Psoas muscle (tissue), 7 donors: ENCODE measurements at regions not wholly inside any gene's neighbourhood (a gene's known extent, or its start where the extent isn't known, plus 50 kb on each side); places are given as distances from the start of the nearest gene placed in this dataset.
A peak's percentile ranks its signal among the peaks of the same experiment; 100 is the strongest.
"Not testable (repeated sequence)": the region's sequence is repeated elsewhere in the genome, so short reads cannot be mapped to it uniquely, and the experiment has no call there.

Experiments used
- ATAC-seq, 4 donors: fragments of 200-7000 bp; cut with Tn5 transposase; one replicate each; pipeline ENCODE4 v1.9.1; 2020; ENCODE audit warnings: moderate library complexity in 3 of 4, mild to moderate bottlenecking in 2 of 4
- DNase-seq, 2 donors: peaks; one replicate each; pipeline ENCODE4 v3.0.0-alpha.2; 2020
- H3K27ac ChIP-seq: fragments of 200-600 bp; one replicate; pipeline ENCODE4 v1.8.0; 2022
- H3K27me3 ChIP-seq, 3 donors: fragments of 200-600 bp in 1 of 3; one replicate each; pipeline versions ENCODE4 v1.6.1 to v1.8.0; 2013 to 2022; ENCODE audit warnings: low read length in 2 of 3, mild to moderate bottlenecking in 2 of 3, moderate library complexity in 1 of 3; ENCODE audit not compliant: insufficient read depth in 3 of 3
- H3K36me3 ChIP-seq, 2 donors: fragments of 200-600 bp in 1 of 2; one replicate each; pipeline versions ENCODE4 v1.6.1 to v1.8.0; 2013 to 2022; ENCODE audit warnings: low read depth in 1 of 2, mild to moderate bottlenecking in 1 of 2, moderate library complexity in 1 of 2; ENCODE audit not compliant: insufficient read depth in 1 of 2
- H3K4me1 ChIP-seq: fragments of 200-600 bp; one replicate; pipeline ENCODE4 v1.8.0; 2022
- H3K4me3 ChIP-seq: fragments of 200-600 bp; one replicate; pipeline ENCODE4 v1.8.0; 2022; ENCODE audit warnings: mild to moderate bottlenecking
- H3K9me3 ChIP-seq: fragments of 200-600 bp; one replicate; pipeline ENCODE4 v1.8.0; 2022
- WGBS, 3 donors: extraction: QIAGEN DNeasy Blood & Tissue Kit; methylation state at CpG; one replicate each; pipeline versions ENCODE4 v1.1.6 to v1.1.7; 2013; 5-methylcytosine and 5-hydroxymethylcytosine counted together
- intact Hi-C, 2 donors: fragments of 100-400 bp; cut with DNase I; formaldehyde crosslinking; loops; one replicate each; pipeline versions ENCODE4 v1.11.0 to v1.14.2; 2022
- TF ChIP-seq, protein P1 (sequence below): fragments of 200-600 bp; IDR thresholded peaks from one replicate; pipeline ENCODE4 v1.8.0; 2022; ENCODE audit warnings: antibody characterized with exemption
- donor health status: healthy with polysubstance abuse.
- donor health status: DM: no; HTN: no; CAD: no; lungs with moderate emphysema.
- donor health status: Bipolar disorder and iron deficiency.
- donor health status: healthy.
- donor health status: DM: yes; HTN: yes; CAD: no.
- donor health status: DM: no; HTN: no; CAD: no.
- donor health status: DM: yes; HTN: yes; CAD: no.

DNA sequence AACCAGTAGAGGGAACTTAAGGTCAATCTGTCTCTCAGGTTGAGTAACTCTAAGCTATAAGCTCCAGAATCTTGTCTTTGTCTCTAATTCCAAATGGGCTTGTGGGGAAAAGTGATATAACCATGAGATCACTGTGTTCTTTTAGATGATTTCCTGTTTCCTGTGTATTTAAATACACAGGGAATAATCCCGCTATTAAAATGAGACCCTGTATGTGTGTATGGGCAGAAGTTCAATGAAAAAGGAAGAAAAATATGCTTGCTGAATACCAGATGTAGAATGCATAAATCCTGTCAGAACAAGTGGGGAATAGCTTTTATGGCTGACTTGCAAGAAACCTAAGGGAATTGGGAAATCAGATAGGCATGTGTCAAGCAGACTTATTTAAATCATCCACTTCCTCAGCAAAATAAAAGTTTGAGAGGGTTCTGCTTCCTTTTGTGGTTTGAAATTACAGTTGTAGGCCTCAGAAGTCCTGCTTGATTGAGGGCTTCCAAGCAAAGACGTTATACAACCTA, 164.7 kb upstream of the PDE7B start:
- DNase-seq: no peak
- intact Hi-C loops: no loop called here
- no peaks in the 10 kb centered on the region for H3K9me3 ChIP-seq
- H3K4me1 ChIP-seq: no peaks in the 10 kb centered on the region
- WGBS, 3 donors: 45 to 54% (median 49%) methylated on average over 2 of the region's 2 CpGs
- H3K27ac ChIP-seq: peak overlapping the region; percentile 28
- TF ChIP-seq, protein P1, sequence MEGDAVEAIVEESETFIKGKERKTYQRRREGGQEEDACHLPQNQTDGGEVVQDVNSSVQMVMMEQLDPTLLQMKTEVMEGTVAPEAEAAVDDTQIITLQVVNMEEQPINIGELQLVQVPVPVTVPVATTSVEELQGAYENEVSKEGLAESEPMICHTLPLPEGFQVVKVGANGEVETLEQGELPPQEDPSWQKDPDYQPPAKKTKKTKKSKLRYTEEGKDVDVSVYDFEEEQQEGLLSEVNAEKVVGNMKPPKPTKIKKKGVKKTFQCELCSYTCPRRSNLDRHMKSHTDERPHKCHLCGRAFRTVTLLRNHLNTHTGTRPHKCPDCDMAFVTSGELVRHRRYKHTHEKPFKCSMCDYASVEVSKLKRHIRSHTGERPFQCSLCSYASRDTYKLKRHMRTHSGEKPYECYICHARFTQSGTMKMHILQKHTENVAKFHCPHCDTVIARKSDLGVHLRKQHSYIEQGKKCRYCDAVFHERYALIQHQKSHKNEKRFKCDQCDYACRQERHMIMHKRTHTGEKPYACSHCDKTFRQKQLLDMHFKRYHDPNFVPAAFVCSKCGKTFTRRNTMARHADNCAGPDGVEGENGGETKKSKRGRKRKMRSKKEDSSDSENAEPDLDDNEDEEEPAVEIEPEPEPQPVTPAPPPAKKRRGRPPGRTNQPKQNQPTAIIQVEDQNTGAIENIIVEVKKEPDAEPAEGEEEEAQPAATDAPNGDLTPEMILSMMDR: no peak
- no peaks in the 10 kb centered on the region for H3K36me3 ChIP-seq
- H3K4me3 ChIP-seq: no peak overlapping the region
- ATAC-seq: peak in 1 of 4 donors; percentile 26
- H3K27me3 ChIP-seq: no peaks in the 10 kb centered on the region

DNA sequence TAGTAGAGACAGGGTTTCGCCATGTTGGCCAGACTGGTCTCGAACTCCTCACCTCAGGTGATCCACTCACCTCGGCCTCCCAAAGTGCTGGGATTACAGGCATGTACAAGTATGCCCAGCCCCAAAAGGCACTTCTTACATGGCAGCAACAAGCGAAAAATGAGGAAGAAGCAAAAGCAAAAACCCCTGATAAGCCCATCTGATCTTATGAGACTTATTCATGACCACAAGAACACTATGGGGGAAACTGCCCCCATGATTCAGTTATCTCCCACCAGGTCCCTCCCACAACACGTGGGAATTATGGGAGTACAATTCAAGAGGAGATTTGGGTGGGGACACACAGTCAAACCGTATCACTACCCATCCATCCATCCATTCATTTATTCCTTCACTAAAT, 163.0 kb upstream of the PDE7B start:
- H3K27me3 ChIP-seq, DNase-seq, intact Hi-C loops, H3K36me3 ChIP-seq, H3K27ac ChIP-seq, H3K9me3 ChIP-seq, H3K4me1 ChIP-seq, ATAC-seq, H3K4me3 ChIP-seq: not testable (repeated sequence)
- 91 to 92% (median 92%) methylated on average over 6 of the region's 6 CpGs for WGBS, 3 donors

DNA sequence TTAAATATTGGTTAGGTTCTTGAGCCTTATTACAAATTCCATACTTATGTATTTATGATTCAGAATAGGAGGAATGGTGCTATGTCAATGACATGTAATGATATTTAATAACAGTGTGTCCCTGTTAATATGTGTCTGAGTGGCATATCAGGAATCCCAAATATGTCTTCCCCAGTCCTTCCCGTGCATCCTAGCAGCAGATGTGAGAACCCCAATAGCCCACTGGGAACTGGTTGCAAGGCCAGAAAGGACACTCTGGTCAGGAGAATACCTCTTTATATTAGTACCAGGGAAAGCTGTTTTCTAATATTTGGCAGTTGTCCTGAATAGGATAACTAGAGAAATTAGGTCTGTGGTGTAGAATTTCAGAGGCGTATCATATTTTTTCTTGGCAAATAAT, 159.1 kb upstream of the PDE7B start:
- 46 to 53% (median 49%) methylated on average over 2 of the region's 2 CpGs for WGBS, 3 donors
- H3K36me3 ChIP-seq: no peaks in the 10 kb centered on the region
- no peaks in the 10 kb centered on the region for H3K27me3 ChIP-seq
- no peaks in the 10 kb centered on the region for H3K4me1 ChIP-seq
- no peaks in the 10 kb centered on the region for H3K9me3 ChIP-seq
- TF ChIP-seq, protein P1: no peak
- H3K4me3 ChIP-seq: no peak overlapping the region
- H3K27ac ChIP-seq: no peak overlapping the region
- intact Hi-C loops: no loop called here
- DNase-seq (no peak), ATAC-seq (no peak)

DNA sequence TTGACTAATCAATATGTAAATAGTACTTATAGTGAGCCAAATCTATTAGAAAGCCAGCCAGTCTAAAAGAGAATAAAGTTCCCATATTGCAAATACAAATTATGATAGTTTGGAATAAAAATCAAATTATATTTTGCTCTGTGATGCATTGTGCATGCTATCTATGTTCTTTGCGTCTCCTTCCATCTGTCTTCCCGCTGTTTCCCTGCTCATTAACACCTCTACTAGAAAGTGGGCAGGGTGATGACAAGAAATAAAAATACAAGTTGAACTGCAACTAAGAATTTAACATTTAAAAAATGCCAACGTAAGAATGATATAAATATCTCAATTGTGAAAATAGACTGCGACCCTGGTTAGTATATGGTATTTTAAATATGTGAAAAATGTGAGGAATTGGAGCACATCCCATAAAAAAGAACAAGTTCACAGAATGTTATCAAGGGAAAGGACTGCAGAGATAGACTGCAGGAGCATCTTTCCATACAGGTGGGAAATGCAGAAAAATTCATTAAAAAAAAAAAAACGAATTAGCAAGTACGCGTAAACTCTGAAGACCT, 157.6 kb upstream of the PDE7B start:
- 73 to 77% (median 74%) methylated on average over 7 of the region's 7 CpGs for WGBS, 3 donors
- Histone ChIP-seq H3K4me3 (no peak overlapping the region), H3K9me3 (no peaks in the 10 kb centered on the region), H3K4me1 (no peaks in the 10 kb centered on the region), H3K36me3 (no peaks in the 10 kb centered on the region), H3K27me3 (no peaks in the 10 kb centered on the region), H3K27ac (no peak overlapping the region)
- TF ChIP-seq, protein P1: no peak
- DNase-seq: no peak
- intact Hi-C loops: no loop called here
- ATAC-seq: no peak

DNA sequence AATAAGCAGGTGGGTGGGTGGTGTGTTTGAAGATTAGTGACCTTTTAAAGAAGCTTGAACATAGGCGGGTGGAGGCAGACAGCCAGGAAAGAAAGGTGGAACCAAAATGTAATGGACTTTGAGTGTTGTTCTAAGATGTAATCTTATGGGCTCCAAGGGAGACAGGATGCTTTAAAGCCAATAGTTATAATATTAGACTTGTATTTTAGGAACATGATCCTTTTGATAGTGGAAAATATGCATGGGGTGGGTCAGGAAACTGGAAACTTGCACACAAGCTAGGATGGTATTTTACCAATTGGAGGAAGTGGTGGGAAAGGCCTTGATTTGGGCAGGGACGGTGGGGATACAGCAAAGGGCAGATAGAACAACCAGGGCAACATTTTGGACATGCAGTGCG, 151.8 kb upstream of the PDE7B start:
- ATAC-seq: no peak
- Histone ChIP-seq H3K27me3 (no peaks in the 10 kb centered on the region), H3K27ac (no peak overlapping the region), H3K4me3 (no peak overlapping the region), H3K9me3 (no peaks in the 10 kb centered on the region), H3K4me1 (no peaks in the 10 kb centered on the region), H3K36me3 (no peaks in the 10 kb centered on the region)
- no peak for DNase-seq
- WGBS, 3 donors: 71 to 83% (median 83%) methylated on average over 3 of the region's 3 CpGs
- intact Hi-C loops: no loop called here
- TF ChIP-seq, protein P1: no peak
